Neural crest cell (in vitro differentiated cells): ENCODE measurements at regions not wholly inside any gene's neighbourhood (a gene's known extent, or its start where the extent isn't known, plus 50 kb on each side); places are given as distances from the start of the nearest gene placed in this dataset.

Experiments
- DNase-seq: peaks from one replicate; pipeline ENCODE4 v3.0.0; 2021; ENCODE audit warnings: low read depth, mixed read lengths, low spot score
- H3K27ac Mint-ChIP-seq: one replicate; pipeline ENCODE4 v1.8.0; 2021; ENCODE audit warnings: mild to moderate bottlenecking, mixed read lengths; ENCODE audit not compliant: unreplicated experiment
- H3K27me3 Mint-ChIP-seq: 2 replicates; pipeline ENCODE4 v1.8.0; 2021; ENCODE audit warnings: low read depth, mild to moderate bottlenecking, mixed read lengths
- H3K36me3 Mint-ChIP-seq: 2 replicates; pipeline ENCODE4 v1.8.0; 2021; ENCODE audit warnings: low read depth, mild to moderate bottlenecking, mixed read lengths
- H3K4me1 Mint-ChIP-seq: 2 replicates; pipeline ENCODE4 v1.8.0; 2021; ENCODE audit warnings: mixed read lengths
- H3K4me3 Mint-ChIP-seq: one replicate; pipeline ENCODE4 v1.8.0; 2021; ENCODE audit warnings: mild to moderate bottlenecking, mixed read lengths
- H3K9me3 Mint-ChIP-seq: 2 replicates; pipeline ENCODE4 v1.8.0; 2021; ENCODE audit warnings: mixed read lengths
- TF ChIP-seq, protein P1 (sequence below): fragments of 200-600 bp; sonication (generic); conservative IDR thresholded peaks from 2 replicates; pipeline ENCODE4 v1.5.0; 2021; ENCODE audit warnings: antibody characterized with exemption, mild to moderate bottlenecking

DNA sequence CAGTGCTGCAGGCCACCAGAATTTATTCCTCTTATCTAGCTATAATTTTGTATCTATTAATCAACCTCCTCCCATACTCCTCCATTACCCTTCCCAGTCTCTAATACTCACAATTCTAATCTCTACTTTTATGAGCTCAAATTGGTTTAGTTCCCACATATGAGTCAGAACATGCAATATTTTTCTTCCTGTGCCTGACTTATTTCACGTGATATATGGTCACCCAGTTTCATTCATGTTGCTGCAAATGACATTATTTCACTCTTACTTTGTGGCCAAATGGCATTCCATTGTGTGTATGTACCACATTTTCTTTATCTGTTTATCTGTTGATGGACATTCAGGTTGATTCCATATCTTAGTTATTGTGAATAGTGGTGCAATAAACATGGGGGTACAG lies 483.5 kb downstream of the ACTRT1 start:
- H3K9me3 Mint-ChIP-seq: no peaks in the 10 kb centered on the region
- no peaks in the 10 kb centered on the region for H3K27me3 Mint-ChIP-seq
- peaks cover 5% of the 10 kb centered on the region for H3K4me1 Mint-ChIP-seq
- no peak overlapping the region for H3K27ac Mint-ChIP-seq
- no peaks in the 10 kb centered on the region for H3K36me3 Mint-ChIP-seq
- TF ChIP-seq, protein P1, sequence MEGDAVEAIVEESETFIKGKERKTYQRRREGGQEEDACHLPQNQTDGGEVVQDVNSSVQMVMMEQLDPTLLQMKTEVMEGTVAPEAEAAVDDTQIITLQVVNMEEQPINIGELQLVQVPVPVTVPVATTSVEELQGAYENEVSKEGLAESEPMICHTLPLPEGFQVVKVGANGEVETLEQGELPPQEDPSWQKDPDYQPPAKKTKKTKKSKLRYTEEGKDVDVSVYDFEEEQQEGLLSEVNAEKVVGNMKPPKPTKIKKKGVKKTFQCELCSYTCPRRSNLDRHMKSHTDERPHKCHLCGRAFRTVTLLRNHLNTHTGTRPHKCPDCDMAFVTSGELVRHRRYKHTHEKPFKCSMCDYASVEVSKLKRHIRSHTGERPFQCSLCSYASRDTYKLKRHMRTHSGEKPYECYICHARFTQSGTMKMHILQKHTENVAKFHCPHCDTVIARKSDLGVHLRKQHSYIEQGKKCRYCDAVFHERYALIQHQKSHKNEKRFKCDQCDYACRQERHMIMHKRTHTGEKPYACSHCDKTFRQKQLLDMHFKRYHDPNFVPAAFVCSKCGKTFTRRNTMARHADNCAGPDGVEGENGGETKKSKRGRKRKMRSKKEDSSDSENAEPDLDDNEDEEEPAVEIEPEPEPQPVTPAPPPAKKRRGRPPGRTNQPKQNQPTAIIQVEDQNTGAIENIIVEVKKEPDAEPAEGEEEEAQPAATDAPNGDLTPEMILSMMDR: no peak
- no peak for DNase-seq
- no peak overlapping the region for H3K4me3 Mint-ChIP-seq

DNA sequence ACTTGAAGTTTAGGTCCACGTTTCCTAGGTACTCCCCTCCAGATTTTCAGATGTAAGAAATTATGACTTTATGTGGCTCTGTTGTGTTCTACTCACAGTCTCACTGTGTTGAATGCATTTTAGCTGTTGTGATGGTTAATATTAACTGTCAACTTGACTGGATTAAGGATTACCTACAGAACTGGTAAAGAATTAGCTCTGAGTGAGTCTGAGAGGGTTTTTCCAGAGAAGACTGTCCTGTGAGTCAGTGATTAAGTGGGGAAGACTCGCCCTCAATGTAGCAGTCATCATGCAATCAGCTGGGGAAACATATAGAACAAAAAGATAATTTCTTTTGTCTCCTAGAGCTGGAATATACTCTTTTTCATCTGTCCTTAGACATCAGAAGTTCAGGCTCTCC lies 493.4 kb downstream of the ACTRT1 start:
- Mint-ChIP-seq H3K27ac (no peak overlapping the region), H3K36me3 (no peaks in the 10 kb centered on the region), H3K4me3 (no peak overlapping the region), H3K27me3 (no peaks in the 10 kb centered on the region), H3K9me3 (peaks cover 23% of the 10 kb centered on the region), H3K4me1 (no peaks in the 10 kb centered on the region)
- DNase-seq: no peak
- TF ChIP-seq, protein P1: no peak

DNA sequence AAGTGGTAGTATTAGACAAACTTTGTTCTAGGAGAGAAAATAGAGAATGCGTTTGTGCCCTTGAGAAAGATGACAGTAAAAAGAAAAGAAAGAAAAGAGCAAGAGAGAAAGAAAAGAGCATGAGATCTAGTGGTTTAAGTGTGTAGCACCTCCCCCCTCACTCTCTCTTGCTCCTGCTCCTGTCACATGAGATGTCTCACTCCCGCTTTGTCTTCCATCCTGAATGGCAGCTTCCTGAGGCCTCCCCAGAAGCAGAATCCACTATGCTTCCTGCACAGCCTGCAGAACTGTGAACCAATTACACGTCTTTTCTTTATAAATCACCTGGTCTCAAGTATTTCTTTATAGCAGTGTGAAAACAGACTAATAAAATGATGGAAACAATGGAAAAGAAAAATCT lies 499.6 kb downstream of the ACTRT1 start:
- DNase-seq: no peak

DNA sequence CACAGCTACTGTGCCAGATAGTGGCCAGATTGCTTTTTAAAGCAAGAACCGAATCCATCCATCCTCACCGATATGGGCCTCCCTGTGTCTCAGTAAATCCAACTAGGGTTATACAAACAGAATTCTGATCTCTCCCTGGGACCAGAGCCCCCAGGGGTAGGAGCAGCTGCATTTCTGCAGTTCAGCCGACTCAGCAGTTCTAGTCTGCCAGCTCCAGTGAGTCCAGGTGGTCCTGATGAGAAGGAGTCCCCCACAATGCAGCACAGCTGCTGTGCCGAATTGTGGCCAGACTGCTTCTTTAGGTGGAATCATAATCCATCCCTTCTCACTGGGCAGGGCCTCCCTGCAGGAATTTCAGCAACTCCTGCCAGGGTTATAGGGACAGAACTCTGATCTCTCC lies 532.9 kb downstream of the ACTRT1 start:
- Mint-ChIP-seq H3K4me3 (no peak overlapping the region), H3K36me3 (peaks cover 4% of the 10 kb centered on the region), H3K9me3 (peaks cover 15% of the 10 kb centered on the region), H3K4me1 (no peaks in the 10 kb centered on the region), H3K27ac (no peak overlapping the region), H3K27me3 (no peaks in the 10 kb centered on the region)
- TF ChIP-seq, protein P1: no peak
- DNase-seq: no peak

More for the DNA sequence above, 499.6 kb downstream of the ACTRT1 start:
- TF ChIP-seq, protein P1: no peak
- Mint-ChIP-seq H3K36me3 (peaks cover 5% of the 10 kb centered on the region), H3K27ac (no peak overlapping the region), H3K27me3 (no peaks in the 10 kb centered on the region), H3K9me3 (peaks cover 16% of the 10 kb centered on the region), H3K4me3 (no peak overlapping the region), H3K4me1 (peaks cover 7% of the 10 kb centered on the region)

DNA sequence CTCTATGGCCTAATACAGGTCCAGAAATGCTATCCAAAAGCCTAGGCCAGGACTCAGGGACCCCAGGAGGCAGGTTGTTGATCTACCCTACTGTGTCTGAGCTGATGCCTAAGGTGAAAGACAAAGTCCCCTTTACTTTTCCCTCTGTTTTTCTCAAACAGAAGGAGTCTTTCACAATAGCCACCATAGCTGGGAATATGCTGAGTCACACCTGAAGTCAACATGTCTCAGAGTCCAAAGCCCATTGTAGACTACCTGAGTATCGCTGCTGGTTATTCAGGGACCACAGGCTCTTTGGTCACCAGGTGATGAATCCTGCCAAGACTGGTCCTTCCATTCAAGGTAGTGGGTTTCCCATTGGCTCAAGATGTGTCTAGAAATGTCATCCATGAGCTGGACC lies 562.2 kb downstream of the ACTRT1 start:
- TF ChIP-seq, protein P1: no peak
- no peaks in the 10 kb centered on the region for H3K4me1 Mint-ChIP-seq
- H3K27me3 Mint-ChIP-seq: no peaks in the 10 kb centered on the region
- no peak for DNase-seq
- peaks cover 4% of the 10 kb centered on the region for H3K36me3 Mint-ChIP-seq
- H3K4me3 Mint-ChIP-seq: no peak overlapping the region
- H3K9me3 Mint-ChIP-seq: peaks cover 10% of the 10 kb centered on the region
- no peak overlapping the region for H3K27ac Mint-ChIP-seq

DNA sequence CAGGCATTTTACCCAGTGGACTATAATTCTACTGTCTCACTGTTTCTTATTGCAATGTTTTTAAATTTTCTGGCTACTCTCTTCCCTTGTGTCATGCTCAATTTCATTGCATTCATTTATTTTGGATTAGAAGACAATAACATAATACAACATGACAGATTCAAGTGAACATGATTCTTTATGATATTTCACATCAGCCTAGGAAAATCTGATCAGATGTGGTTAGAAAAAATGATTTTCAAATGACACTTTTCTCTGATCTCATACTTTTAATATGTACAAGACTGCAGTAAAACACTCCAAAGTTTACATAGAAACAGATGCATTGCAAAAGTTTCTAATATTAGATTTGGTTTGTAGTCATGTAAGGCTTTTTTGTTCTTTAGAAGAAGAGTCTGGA lies 586.0 kb downstream of the ACTRT1 start:
- DNase-seq: no peak
- TF ChIP-seq, protein P1: no peak
- Mint-ChIP-seq H3K27ac (no peak overlapping the region), H3K36me3 (no peaks in the 10 kb centered on the region), H3K9me3 (peaks cover 2% of the 10 kb centered on the region), H3K27me3 (no peaks in the 10 kb centered on the region), H3K4me3 (no peak overlapping the region), H3K4me1 (peaks cover 7% of the 10 kb centered on the region)
